ENCODE measurements at regions not wholly inside any gene's neighbourhood (a gene's known extent, or its start where the extent isn't known, plus 50 kb on each side); places are given as distances from the start of the nearest gene placed in this dataset.

DNA sequence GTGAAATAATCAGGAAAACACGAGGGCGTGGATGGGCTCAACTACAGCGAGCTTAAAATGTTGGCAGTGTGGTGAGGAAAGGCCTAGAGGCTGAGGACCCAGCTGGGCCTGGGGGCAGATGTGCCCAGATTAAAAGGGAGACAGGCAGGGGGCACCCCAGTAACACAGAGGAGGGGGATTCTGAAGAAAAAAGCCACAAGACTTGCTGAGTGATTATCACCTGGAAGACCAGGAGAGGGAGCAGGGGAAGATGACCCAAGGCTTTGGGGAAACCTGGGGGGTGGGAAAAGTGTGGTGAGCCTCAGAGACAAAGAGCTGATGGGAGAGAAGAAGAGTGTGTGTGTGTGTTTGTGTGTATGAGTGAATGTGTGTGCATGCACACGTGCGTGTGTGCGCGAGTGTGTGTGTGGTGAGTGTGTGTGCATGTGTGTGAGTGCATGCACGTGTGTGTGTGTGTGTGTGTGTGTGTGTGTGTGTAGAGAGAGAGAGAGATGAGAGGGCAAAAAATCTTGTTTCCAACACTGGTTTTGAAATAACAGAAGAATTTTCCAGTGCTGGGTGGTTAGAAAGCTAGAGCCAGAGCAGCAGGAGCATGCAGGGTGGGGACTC, 500.5 kb downstream of the BUD13 start:
- DNase-seq (ENCODE audit: extremely low read depth, insufficient read length), result no peak
- H3K36me3 ChIP-seq (ENCODE audit: control insufficient read depth, insufficient read depth, low read length), result no peaks in the 10 kb centered on the region
- H3K27me3 ChIP-seq (replicated peaks; ENCODE audit: control insufficient read depth, insufficient read depth, low read length), result peaks cover 3% of the 10 kb centered on the region
- H3K4me3 ChIP-seq (replicated peaks; ENCODE audit: low read depth, low read length), result no peak overlapping the region
- TF ChIP-seq CTCF (IDR thresholded peaks at IDR 0.05; ENCODE audit: insufficient read depth, low read length, poor library complexity, severe bottlenecking), result no peak

- H3K4me3 ChIP-seq (replicated peaks; ENCODE audit: low read depth, low read length), result no peak overlapping the region
- DNase-seq (ENCODE audit: extremely low read depth, insufficient read length), result no peak
- no peaks in the 10 kb centered on the region for H3K36me3 ChIP-seq (ENCODE audit: control insufficient read depth, insufficient read depth, low read length)
- H3K27me3 ChIP-seq (replicated peaks; ENCODE audit: control insufficient read depth, insufficient read depth, low read length), result peaks cover 3% of the 10 kb centered on the region
- no peak for TF ChIP-seq CTCF (IDR thresholded peaks at IDR 0.05; ENCODE audit: insufficient read depth, low read length, poor library complexity, severe bottlenecking)
These were observed 501.3 kb downstream of the BUD13 start for GRCh38 chr11:116271479-116271878.

DNA sequence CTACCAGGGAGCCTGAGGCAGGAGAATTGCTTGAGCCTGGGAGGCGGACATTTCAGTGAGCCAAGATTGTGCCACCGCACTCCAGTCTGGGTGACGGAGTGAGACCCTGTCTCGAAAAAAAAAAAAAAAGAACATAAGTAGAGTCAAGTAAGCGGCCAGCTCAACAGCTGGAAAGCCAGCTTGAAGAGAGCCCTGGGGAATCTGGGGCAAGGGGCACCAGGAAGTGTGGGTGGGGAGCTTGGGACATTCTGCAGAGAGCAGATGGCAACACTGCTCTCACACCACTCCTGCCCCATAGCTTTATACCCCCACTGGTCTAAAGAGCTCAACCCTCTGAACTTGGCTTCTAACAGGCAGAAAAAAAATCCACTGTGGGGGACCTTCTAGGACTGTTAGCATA, 505.6 kb downstream of the BUD13 start:
- DNase-seq (ENCODE audit: extremely low read depth, insufficient read length), result no peak
- no peak overlapping the region for H3K4me3 ChIP-seq (replicated peaks; ENCODE audit: low read depth, low read length)
- peaks cover 2% of the 10 kb centered on the region for H3K27me3 ChIP-seq (replicated peaks; ENCODE audit: control insufficient read depth, insufficient read depth, low read length)
- no peaks in the 10 kb centered on the region for H3K36me3 ChIP-seq (ENCODE audit: control insufficient read depth, insufficient read depth, low read length)
- TF ChIP-seq CTCF (IDR thresholded peaks at IDR 0.05; ENCODE audit: insufficient read depth, low read length, poor library complexity, severe bottlenecking), result no peak

DNA sequence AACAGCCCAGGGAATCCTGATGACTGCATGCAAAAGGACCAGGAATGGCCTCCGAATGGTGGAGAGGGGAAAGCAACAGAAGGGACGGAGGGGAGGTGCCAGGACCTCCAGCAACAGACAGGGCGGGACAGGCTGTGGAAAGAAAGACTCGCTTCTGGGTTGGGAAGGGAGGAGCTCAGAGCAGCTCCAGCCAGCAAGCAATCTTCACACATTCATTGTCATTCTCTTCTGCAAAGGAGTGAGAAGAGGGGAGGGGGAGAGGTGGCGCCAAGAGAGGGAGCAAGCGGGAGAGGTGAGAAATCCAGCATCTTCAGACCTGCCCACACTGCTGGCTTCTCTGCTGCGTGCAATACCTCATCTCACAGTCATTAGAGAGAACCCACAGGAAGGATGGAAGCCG, 509.0 kb downstream of the BUD13 start:
- Histone ChIP-seq H3K27me3 (replicated peaks; ENCODE audit: control insufficient read depth, insufficient read depth, low read length) (peaks cover 2% of the 10 kb centered on the region), H3K4me3 (replicated peaks; ENCODE audit: low read depth, low read length) (no peak overlapping the region), H3K36me3 (ENCODE audit: control insufficient read depth, insufficient read depth, low read length) (no peaks in the 10 kb centered on the region)
- no peak for TF ChIP-seq CTCF (IDR thresholded peaks at IDR 0.05; ENCODE audit: insufficient read depth, low read length, poor library complexity, severe bottlenecking)
- DNase-seq (ENCODE audit: extremely low read depth, insufficient read length), result no peak

- DNase-seq (ENCODE audit: extremely low read depth, insufficient read length), result no peak
- Histone ChIP-seq H3K4me3 (replicated peaks; ENCODE audit: low read depth, low read length) (no peak overlapping the region), H3K36me3 (ENCODE audit: control insufficient read depth, insufficient read depth, low read length) (no peaks in the 10 kb centered on the region), H3K27me3 (replicated peaks; ENCODE audit: control insufficient read depth, insufficient read depth, low read length) (peaks cover 2% of the 10 kb centered on the region)
- no peak for TF ChIP-seq CTCF (IDR thresholded peaks at IDR 0.05; ENCODE audit: insufficient read depth, low read length, poor library complexity, severe bottlenecking)
These were observed 509.8 kb downstream of the BUD13 start for GRCh38 chr11:116263019-116263418.

GRCh38 chr11:116262370-116262769, 510.4 kb downstream of the BUD13 start:
- TF ChIP-seq CTCF (IDR thresholded peaks at IDR 0.05; ENCODE audit: insufficient read depth, low read length, poor library complexity, severe bottlenecking), result no peak
- Histone ChIP-seq H3K27me3 (replicated peaks; ENCODE audit: control insufficient read depth, insufficient read depth, low read length) (peaks cover 2% of the 10 kb centered on the region), H3K36me3 (ENCODE audit: control insufficient read depth, insufficient read depth, low read length) (no peaks in the 10 kb centered on the region), H3K4me3 (replicated peaks; ENCODE audit: low read depth, low read length) (no peak overlapping the region)
- DNase-seq (ENCODE audit: extremely low read depth, insufficient read length), result no peak
